Kidney epithelial cell (primary cell): ENCODE measurements at regions not wholly inside any gene's neighbourhood (a gene's known extent, or its start where the extent isn't known, plus 50 kb on each side); places are given as distances from the start of the nearest gene placed in this dataset.

ENCODE experiments used
- DNase-seq: peaks from one replicate; pipeline ENCODE4 v3.0.0-alpha.2; 2010; ENCODE audit warnings: low read depth
- H3K27me3 ChIP-seq: 2 replicates; pipeline ENCODE4 v1.6.0; 2011; ENCODE audit warnings: low read length; ENCODE audit not compliant: control insufficient read depth, insufficient read depth
- H3K36me3 ChIP-seq: 2 replicates; pipeline ENCODE4 v1.5.1; 2011; ENCODE audit warnings: low read length; ENCODE audit not compliant: control insufficient read depth, insufficient read depth
- H3K4me3 ChIP-seq: 2 replicates; pipeline ENCODE4 v1.5.1; 2011; ENCODE audit warnings: low read depth, mild to moderate bottlenecking, control low read depth, low read length
- TF ChIP-seq, protein P1 (sequence below): IDR thresholded peaks from 2 replicates; pipeline ENCODE4 v1.5.1; 2011; ENCODE audit warnings: mild to moderate bottlenecking, moderate library complexity, low read length, control low read depth, inconsistent platforms; ENCODE audit not compliant: insufficient read depth, poor library complexity, severe bottlenecking

DNA sequence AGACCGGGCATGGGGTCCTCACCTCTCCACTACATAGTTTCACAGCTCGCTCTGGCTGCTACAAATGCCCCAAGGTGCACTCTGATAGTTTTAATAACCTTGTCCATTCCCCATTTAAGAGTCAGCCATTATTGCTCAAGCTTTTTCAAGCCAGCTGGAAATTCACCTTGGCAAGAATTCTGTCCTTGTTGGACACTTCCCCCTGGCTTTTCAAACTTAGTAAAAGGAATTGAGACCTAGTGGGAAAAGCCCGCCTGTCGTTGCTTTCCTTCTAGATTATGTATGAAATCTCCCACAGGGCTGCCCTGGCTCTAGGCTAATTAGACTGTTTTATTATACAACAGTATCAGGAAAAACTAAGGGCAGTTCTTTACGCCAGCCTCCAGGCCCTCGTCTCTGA lies 293.7 kb upstream of the GADL1 start:
- Histone ChIP-seq H3K36me3 (no peaks in the 10 kb centered on the region), H3K4me3 (no peak overlapping the region), H3K27me3 (no peaks in the 10 kb centered on the region)
- TF ChIP-seq, protein P1, sequence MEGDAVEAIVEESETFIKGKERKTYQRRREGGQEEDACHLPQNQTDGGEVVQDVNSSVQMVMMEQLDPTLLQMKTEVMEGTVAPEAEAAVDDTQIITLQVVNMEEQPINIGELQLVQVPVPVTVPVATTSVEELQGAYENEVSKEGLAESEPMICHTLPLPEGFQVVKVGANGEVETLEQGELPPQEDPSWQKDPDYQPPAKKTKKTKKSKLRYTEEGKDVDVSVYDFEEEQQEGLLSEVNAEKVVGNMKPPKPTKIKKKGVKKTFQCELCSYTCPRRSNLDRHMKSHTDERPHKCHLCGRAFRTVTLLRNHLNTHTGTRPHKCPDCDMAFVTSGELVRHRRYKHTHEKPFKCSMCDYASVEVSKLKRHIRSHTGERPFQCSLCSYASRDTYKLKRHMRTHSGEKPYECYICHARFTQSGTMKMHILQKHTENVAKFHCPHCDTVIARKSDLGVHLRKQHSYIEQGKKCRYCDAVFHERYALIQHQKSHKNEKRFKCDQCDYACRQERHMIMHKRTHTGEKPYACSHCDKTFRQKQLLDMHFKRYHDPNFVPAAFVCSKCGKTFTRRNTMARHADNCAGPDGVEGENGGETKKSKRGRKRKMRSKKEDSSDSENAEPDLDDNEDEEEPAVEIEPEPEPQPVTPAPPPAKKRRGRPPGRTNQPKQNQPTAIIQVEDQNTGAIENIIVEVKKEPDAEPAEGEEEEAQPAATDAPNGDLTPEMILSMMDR: no peak
- DNase-seq: no peak

- TF ChIP-seq, protein P1: no peak
- no peaks in the 10 kb centered on the region for H3K36me3 ChIP-seq
- H3K27me3 ChIP-seq: no peaks in the 10 kb centered on the region
- H3K4me3 ChIP-seq: no peak overlapping the region
- DNase-seq: no peak
These were observed 294.9 kb upstream of the GADL1 start for GRCh38 chr3:31189330-31189729.

GRCh38 chr3:31189971-31190370 lies 295.5 kb upstream of the GADL1 start:
- DNase-seq: no peak
- no peaks in the 10 kb centered on the region for H3K36me3 ChIP-seq
- H3K27me3 ChIP-seq: no peaks in the 10 kb centered on the region
- H3K4me3 ChIP-seq: no peak overlapping the region
- TF ChIP-seq, protein P1: no peak

DNA sequence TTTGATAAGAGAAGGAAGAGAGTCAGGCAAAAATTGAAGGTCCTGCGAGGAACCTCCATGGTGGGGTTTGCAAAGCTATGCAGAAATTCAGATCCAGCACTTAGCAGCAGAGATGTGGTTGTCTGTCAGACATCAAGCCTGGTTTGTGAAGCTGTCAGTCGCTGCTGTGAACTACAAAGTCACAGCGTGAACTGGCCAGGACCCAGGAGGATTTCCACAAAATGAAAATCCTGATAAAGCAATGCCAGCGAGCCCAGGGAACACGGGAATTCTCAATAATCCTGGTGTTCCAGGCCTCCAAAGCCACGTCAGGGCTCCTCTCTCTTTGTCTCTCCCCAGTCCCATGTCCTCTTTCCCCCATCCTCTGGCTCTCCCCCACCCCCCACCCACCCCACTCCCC lies 296.9 kb upstream of the GADL1 start:
- H3K27me3 ChIP-seq: no peaks in the 10 kb centered on the region
- no peaks in the 10 kb centered on the region for H3K36me3 ChIP-seq
- no peak for DNase-seq
- TF ChIP-seq, protein P1: no peak
- no peak overlapping the region for H3K4me3 ChIP-seq

DNA sequence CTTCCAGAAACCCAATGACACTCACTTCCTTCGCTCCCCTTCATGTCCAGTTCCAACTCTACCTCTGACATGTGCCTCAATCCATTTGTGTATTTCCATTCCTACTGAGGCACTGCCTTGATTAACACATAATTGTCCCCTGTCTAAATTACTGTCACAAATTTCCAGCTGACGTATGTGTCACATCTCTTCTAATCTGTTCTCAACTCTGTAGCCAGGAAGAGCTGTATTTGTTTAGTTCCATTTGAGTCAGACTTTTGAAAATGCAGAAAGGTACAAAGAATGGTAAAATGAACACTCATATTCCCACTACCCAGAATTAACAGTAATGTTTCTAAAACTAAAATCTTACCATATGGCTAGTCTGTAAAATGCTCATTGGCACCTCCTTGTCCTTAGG lies 299.0 kb upstream of the GADL1 start:
- H3K36me3 ChIP-seq: no peaks in the 10 kb centered on the region
- no peak for DNase-seq
- TF ChIP-seq, protein P1: no peak

GRCh38 chr3:31193871-31194270 lies 299.4 kb upstream of the GADL1 start:
- H3K36me3 ChIP-seq: no peaks in the 10 kb centered on the region
- DNase-seq: no peak
- no peaks in the 10 kb centered on the region for H3K27me3 ChIP-seq
- TF ChIP-seq, protein P1: no peak
- no peak overlapping the region for H3K4me3 ChIP-seq

More for the DNA sequence above, 299.0 kb upstream of the GADL1 start:
- Histone ChIP-seq H3K4me3 (no peak overlapping the region), H3K27me3 (no peaks in the 10 kb centered on the region)
